ENCODE measurements at regions not wholly inside any gene's neighbourhood (a gene's known extent, or its start where the extent isn't known, plus 50 kb on each side); places are given as distances from the start of the nearest gene placed in this dataset.

DNA sequence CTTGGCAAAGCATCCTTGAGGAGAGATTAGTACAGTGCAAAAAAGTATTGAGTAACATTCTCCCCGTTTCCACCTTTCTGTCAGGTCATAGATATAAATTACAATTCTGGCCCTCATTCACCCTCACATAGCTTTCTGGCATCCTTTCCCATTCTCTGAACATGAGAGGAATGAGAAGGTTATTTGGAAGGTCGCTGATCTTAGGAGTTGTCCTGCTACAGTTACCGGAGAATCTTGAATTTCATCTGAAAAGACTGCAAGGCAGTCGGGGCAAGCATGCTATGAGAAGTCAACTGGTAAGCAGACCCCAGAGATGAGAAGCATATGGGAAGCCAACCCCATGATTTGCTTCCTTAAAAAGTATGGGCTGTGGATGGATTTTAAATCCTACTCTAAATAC is 166.7 kb upstream of the CENPW start:
- TF ChIP-seq EZH2 (IDR thresholded peaks at IDR 0.05) (no peak), FOXP2 (optimal IDR thresholded peaks at IDR 0.05; ENCODE audit: control extremely low read depth, extremely low read length, insufficient read depth) (no peak)
